Activated CD8-positive, alpha-beta T cell treated with anti-CD3 and anti-CD28 coated beads for 36 hours (primary cell): ENCODE measurements at regions not wholly inside any gene's neighbourhood (a gene's known extent, or its start where the extent isn't known, plus 50 kb on each side); places are given as distances from the start of the nearest gene placed in this dataset.

ENCODE experiments used
- ATAC-seq: fragments of 200-7000 bp; cut with Tn5 transposase; one replicate; pipeline ENCODE4 v1.10.0; 2021; ENCODE audit warnings: mild to moderate bottlenecking, moderate library complexity
- CTCF ChIA-PET: fragments of 350-600 bp; sonication (Branson Sonifier 250); formaldehyde crosslinking; loops from one replicate; lab custom pipeline; 2021; ENCODE audit warnings: antibody characterized with exemption; lab: Charles Lee
- POLR2A ChIA-PET: fragments of 350-600 bp; sonication (Branson Sonifier 250); formaldehyde crosslinking; loops from one replicate; lab custom pipeline; 2021; ENCODE audit warnings: antibody characterized with exemption; lab: Charles Lee
- DNase-seq: peaks from one replicate; pipeline ENCODE4 v3.0.0-alpha.2; 2020
- H3K27ac Mint-ChIP-seq: one replicate; pipeline ENCODE4 v1.8.0; 2021; ENCODE audit warnings: mild to moderate bottlenecking, mixed read lengths
- H3K27me3 Mint-ChIP-seq: one replicate; pipeline ENCODE4 v1.8.0; 2021; ENCODE audit warnings: mixed read lengths
- H3K36me3 Mint-ChIP-seq: one replicate; pipeline ENCODE4 v1.8.0; 2021; ENCODE audit warnings: low read depth, mixed read lengths
- H3K4me1 Mint-ChIP-seq: one replicate; pipeline ENCODE4 v1.8.0; 2021; ENCODE audit warnings: low read depth, mixed read lengths
- H3K4me3 Mint-ChIP-seq: one replicate; pipeline ENCODE4 v1.8.0; 2021; ENCODE audit warnings: mild to moderate bottlenecking, moderate library complexity, mixed read lengths
- H3K9me3 Mint-ChIP-seq: one replicate; pipeline ENCODE4 v1.8.0; 2021; ENCODE audit warnings: mixed read lengths
- intact Hi-C: fragments of 100-400 bp; cut with micrococcal nuclease; formaldehyde crosslinking; loops from one replicate; pipeline ENCODE4 v1.10.0; 2022
- TF ChIP-seq, protein P1 (sequence below): fragments of 200-600 bp; IDR thresholded peaks from one replicate; pipeline ENCODE4 v1.8.0; 2022; ENCODE audit warnings: antibody characterized with exemption, mild to moderate bottlenecking

DNA sequence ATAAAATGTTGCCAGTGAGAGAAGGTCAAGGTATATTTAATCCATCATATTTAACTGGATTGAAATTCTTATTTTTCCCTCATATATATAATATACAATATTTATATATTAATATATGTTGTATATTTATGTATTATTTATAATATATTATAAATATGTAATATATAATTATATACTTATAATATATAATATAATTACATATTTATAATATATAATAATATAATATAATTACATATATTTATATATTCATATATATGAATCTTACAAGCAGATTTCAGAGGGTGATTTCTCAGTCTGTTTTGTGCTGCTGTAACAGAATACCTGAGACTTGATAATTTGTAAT, 52.7 kb upstream of the TLE3 start:
- no peak overlapping the region for H3K27ac Mint-ChIP-seq
- CTCF ChIA-PET: no interaction called here
- no peak overlapping the region for H3K4me3 Mint-ChIP-seq
- intact Hi-C loops: no loop called here
- DNase-seq: no peak
- H3K36me3 Mint-ChIP-seq: no peaks in the 10 kb centered on the region
- peaks cover 9% of the 10 kb centered on the region for H3K27me3 Mint-ChIP-seq
- H3K4me1 Mint-ChIP-seq: peaks cover 7% of the 10 kb centered on the region
- no peak for ATAC-seq
- POLR2A ChIA-PET: no interaction called here
- TF ChIP-seq, protein P1, sequence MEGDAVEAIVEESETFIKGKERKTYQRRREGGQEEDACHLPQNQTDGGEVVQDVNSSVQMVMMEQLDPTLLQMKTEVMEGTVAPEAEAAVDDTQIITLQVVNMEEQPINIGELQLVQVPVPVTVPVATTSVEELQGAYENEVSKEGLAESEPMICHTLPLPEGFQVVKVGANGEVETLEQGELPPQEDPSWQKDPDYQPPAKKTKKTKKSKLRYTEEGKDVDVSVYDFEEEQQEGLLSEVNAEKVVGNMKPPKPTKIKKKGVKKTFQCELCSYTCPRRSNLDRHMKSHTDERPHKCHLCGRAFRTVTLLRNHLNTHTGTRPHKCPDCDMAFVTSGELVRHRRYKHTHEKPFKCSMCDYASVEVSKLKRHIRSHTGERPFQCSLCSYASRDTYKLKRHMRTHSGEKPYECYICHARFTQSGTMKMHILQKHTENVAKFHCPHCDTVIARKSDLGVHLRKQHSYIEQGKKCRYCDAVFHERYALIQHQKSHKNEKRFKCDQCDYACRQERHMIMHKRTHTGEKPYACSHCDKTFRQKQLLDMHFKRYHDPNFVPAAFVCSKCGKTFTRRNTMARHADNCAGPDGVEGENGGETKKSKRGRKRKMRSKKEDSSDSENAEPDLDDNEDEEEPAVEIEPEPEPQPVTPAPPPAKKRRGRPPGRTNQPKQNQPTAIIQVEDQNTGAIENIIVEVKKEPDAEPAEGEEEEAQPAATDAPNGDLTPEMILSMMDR: no peak
- no peaks in the 10 kb centered on the region for H3K9me3 Mint-ChIP-seq

DNA sequence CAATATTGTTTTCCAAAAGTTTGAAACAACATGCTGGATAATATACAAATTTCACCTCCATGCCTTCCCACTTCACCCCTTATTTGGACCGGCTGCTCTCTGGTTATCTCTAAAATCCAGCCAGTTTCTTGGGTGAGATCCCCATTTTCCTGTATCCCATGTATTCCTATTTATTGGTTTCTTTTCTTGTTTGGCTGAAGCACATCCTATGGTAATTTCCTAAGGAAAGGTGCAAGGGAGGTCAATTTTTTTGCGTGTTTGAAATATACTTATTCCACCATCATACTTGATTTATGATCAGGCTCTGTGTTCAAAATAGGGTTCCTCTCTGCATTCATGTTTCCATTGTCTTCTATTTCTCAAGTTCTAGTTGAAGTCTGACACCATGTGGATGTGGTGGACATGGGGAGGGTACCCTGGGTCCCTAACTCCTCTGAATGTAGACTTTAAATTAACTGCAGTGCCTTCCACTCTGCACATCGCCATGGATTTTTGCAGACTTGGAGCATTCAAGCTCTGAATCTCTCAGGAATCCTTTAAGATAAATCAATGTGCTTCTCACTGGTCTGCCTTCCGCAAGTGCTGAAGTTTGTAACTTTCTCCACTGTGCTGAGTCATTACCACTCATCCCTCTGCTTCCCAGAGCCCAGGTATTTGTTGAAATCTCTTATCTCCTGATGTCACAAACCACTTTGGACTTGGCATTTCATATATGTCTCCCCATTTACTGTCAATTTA, 52.1 kb upstream of the TLE3 start:
- intact Hi-C loops: no loop called here
- peaks cover 7% of the 10 kb centered on the region for H3K4me1 Mint-ChIP-seq
- ChIA-PET CTCF (no interaction called here), POLR2A (no interaction called here)
- H3K4me3 Mint-ChIP-seq: no peak overlapping the region
- TF ChIP-seq, protein P1: no peak
- no peak overlapping the region for H3K27ac Mint-ChIP-seq
- no peaks in the 10 kb centered on the region for H3K9me3 Mint-ChIP-seq
- H3K27me3 Mint-ChIP-seq: peaks cover 14% of the 10 kb centered on the region
- DNase-seq (no peak), ATAC-seq (no peak)
- H3K36me3 Mint-ChIP-seq: no peaks in the 10 kb centered on the region

DNA sequence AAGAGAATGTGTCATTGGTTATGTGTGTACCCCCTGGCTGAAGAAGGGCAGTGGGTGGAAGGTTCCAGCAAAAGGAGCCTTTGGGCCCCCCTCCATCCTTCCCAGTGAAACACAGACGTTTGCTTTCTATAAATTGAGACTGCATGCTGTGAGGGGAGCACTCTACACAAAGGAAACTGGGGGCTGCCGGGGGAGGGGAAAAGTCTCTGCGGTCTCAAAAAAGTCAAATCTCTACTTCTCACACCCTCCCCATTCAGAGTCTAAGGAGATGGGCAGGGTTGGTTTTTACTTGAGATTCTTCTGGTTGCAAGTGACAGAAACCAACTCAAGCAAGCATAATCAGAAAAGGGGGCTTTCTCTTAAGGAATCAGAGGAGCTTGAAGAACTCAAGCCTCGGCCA, 50.1 kb upstream of the TLE3 start:
- Mint-ChIP-seq H3K27ac (no peak overlapping the region), H3K27me3 (peaks cover 17% of the 10 kb centered on the region), H3K9me3 (no peaks in the 10 kb centered on the region), H3K36me3 (no peaks in the 10 kb centered on the region), H3K4me1 (peaks cover 10% of the 10 kb centered on the region), H3K4me3 (no peak overlapping the region)
- TF ChIP-seq, protein P1: no peak
- ChIA-PET CTCF (no interaction called here), POLR2A (no interaction called here)
- intact Hi-C loops: no loop called here
- ATAC-seq: peak; percentile 73
- peak; percentile 61 for DNase-seq
